H9 (cell line): ENCODE measurements at regions not wholly inside any gene's neighbourhood (a gene's known extent, or its start where the extent isn't known, plus 50 kb on each side); places are given as distances from the start of the nearest gene placed in this dataset.

Experiments used
- DNase-seq: peaks from one replicate; pipeline ENCODE4 v3.0.0-alpha.2; 2017
- H2AFZ ChIP-seq: one replicate; pipeline ENCODE4 v1.6.1; 2013; ENCODE audit warnings: mild to moderate bottlenecking, low read length, control low read depth, moderate library complexity
- H2AK5ac ChIP-seq: 2 replicates; pipeline ENCODE4 v1.6.1; 2013; ENCODE audit warnings: low read length, control low read depth, mixed read lengths; ENCODE audit not compliant: insufficient read length
- H2BK120ac ChIP-seq: one replicate; pipeline ENCODE4 v1.6.1; 2013; ENCODE audit warnings: low read depth, mild to moderate bottlenecking, low read length, control low read depth, inconsistent platforms; ENCODE audit not compliant: poor library complexity, severe bottlenecking
- H2BK12ac ChIP-seq: 2 replicates; pipeline ENCODE4 v1.6.1; 2013; ENCODE audit warnings: low read length, control low read depth, mixed read lengths, low read depth; ENCODE audit not compliant: insufficient read length
- H2BK15ac ChIP-seq: 2 replicates; pipeline ENCODE4 v1.6.1; 2013; ENCODE audit warnings: low read depth, low read length, control low read depth
- H2BK20ac ChIP-seq: one replicate; pipeline ENCODE4 v1.6.1; 2013; ENCODE audit warnings: low read depth, mild to moderate bottlenecking, low read length, control low read depth, inconsistent platforms; ENCODE audit not compliant: poor library complexity, severe bottlenecking
- H2BK5ac ChIP-seq: 2 replicates; pipeline ENCODE4 v1.6.1; 2013; ENCODE audit warnings: low read length, control low read depth, mixed read lengths; ENCODE audit not compliant: insufficient read length
- H3K14ac ChIP-seq: 2 replicates; pipeline ENCODE4 v1.6.1; 2013; ENCODE audit warnings: low read length, control low read depth; ENCODE audit not compliant: insufficient read depth
- H3K18ac ChIP-seq: 2 replicates; pipeline ENCODE4 v1.6.1; 2013; ENCODE audit warnings: low read depth, mild to moderate bottlenecking, mixed read lengths, low read length, control low read depth; ENCODE audit not compliant: insufficient read length
- H3K23ac ChIP-seq: 2 replicates; pipeline ENCODE4 v1.6.1; 2013; ENCODE audit warnings: low read length, control low read depth, mixed read lengths, low read depth; ENCODE audit not compliant: insufficient read length
- H3K23me2 ChIP-seq: 2 replicates; pipeline ENCODE4 v1.6.1; 2013; ENCODE audit warnings: low read depth, mild to moderate bottlenecking, mixed read lengths, low read length, control low read depth; ENCODE audit not compliant: insufficient read length, poor library complexity, severe bottlenecking
- H3K27ac ChIP-seq: 2 replicates; pipeline ENCODE4 v1.5.1; 2013; ENCODE audit warnings: low read length, control low read depth, mixed read lengths, low read depth; ENCODE audit not compliant: insufficient read length
- H3K27me3 ChIP-seq: 2 replicates; pipeline ENCODE4 v1.6.1; 2013; ENCODE audit warnings: low read length, control low read depth, inconsistent platforms; ENCODE audit not compliant: insufficient read depth
- H3K4ac ChIP-seq: 2 replicates; pipeline ENCODE4 v1.6.1; 2013; ENCODE audit warnings: low read depth, mild to moderate bottlenecking, control low read depth, inconsistent platforms, low read length, moderate library complexity
- H3K4me1 ChIP-seq: 2 replicates; pipeline ENCODE4 v1.6.1; 2013; ENCODE audit warnings: low read length, control low read depth, inconsistent platforms; ENCODE audit not compliant: insufficient read depth
- H3K4me2 ChIP-seq: 2 replicates; pipeline ENCODE4 v1.6.1; 2013; ENCODE audit warnings: low read length, control low read depth, mixed read lengths; ENCODE audit not compliant: insufficient read length, insufficient read depth
- H3K56ac ChIP-seq: 2 replicates; pipeline ENCODE4 v1.6.1; 2013; ENCODE audit warnings: low read depth, mild to moderate bottlenecking, mixed read lengths, low read length, control low read depth; ENCODE audit not compliant: insufficient read length
- H3K79me1 ChIP-seq: 2 replicates; pipeline ENCODE4 v1.6.1; 2013; ENCODE audit warnings: low read depth, mild to moderate bottlenecking, moderate library complexity, low read length, control low read depth, inconsistent platforms; ENCODE audit not compliant: insufficient read depth, poor library complexity, severe bottlenecking
- H3K79me2 ChIP-seq: 2 replicates; pipeline ENCODE4 v1.6.1; 2013; ENCODE audit warnings: low read length, control low read depth, inconsistent platforms; ENCODE audit not compliant: insufficient read depth
- H3K9ac ChIP-seq: 2 replicates; pipeline ENCODE4 v1.6.1; 2013; ENCODE audit warnings: low read length, control low read depth, mixed read lengths; ENCODE audit not compliant: insufficient read length; ENCODE audit errors: extremely low read depth
- H3K9me3 ChIP-seq: one replicate; pipeline ENCODE4 v1.6.1; 2013; ENCODE audit warnings: low read depth, low read length, inconsistent platforms; ENCODE audit not compliant: control insufficient read depth
- H3T11ph ChIP-seq: one replicate; pipeline ENCODE4 v1.6.1; 2013; ENCODE audit warnings: mild to moderate bottlenecking, low read length, control low read depth, inconsistent platforms
- H4K20me1 ChIP-seq: one replicate; pipeline ENCODE4 v1.6.1; 2013; ENCODE audit not compliant: control insufficient read depth, insufficient read length, insufficient read depth
- H4K5ac ChIP-seq: 2 replicates; pipeline ENCODE4 v1.6.1; 2013; ENCODE audit warnings: low read depth, mild to moderate bottlenecking, mixed read lengths, low read length, control low read depth; ENCODE audit not compliant: insufficient read length
- H4K8ac ChIP-seq: replicated peaks from 2 replicates; pipeline ENCODE4 v1.6.1; 2013; ENCODE audit warnings: low read length, control low read depth, mixed read lengths, low read depth; ENCODE audit not compliant: insufficient read length
- H4K91ac ChIP-seq: 2 replicates; pipeline ENCODE4 v1.6.1; 2013; ENCODE audit warnings: low read depth, mild to moderate bottlenecking, moderate library complexity, mixed read lengths, low read length, control low read depth; ENCODE audit not compliant: insufficient read length
- H3K27ac Mint-ChIP-seq, 3 experiments: 2 replicates in 2 of 3; 3 replicates in 1 of 3; pipeline ENCODE4 v1.8.0; 2020 to 2021; ENCODE audit warnings: mixed read lengths in 3 of 3, mild to moderate bottlenecking in 1 of 3, moderate library complexity in 1 of 3
- H3K27me3 Mint-ChIP-seq: 2 replicates; pipeline ENCODE4 v1.8.0; 2021; ENCODE audit warnings: low read depth, mild to moderate bottlenecking, moderate library complexity, mixed read lengths
- H3K36me3 Mint-ChIP-seq, 3 experiments: 2 replicates in 2 of 3; 3 replicates in 1 of 3; pipeline ENCODE4 v1.8.0; 2020 to 2021; ENCODE audit warnings: low read depth in 3 of 3, mixed read lengths in 3 of 3; ENCODE audit not compliant: insufficient read depth in 1 of 3
- H3K4me1 Mint-ChIP-seq, 2 experiments: 2 replicates each; pipeline ENCODE4 v1.8.0; 2020; ENCODE audit warnings: mixed read lengths in 2 of 2
- H3K4me3 Mint-ChIP-seq, 2 experiments: 2 replicates in 1 of 2; 3 replicates in 1 of 2; pipeline ENCODE4 v1.8.0; 2020 to 2021; ENCODE audit warnings: mild to moderate bottlenecking in 2 of 2, mixed read lengths in 2 of 2, moderate library complexity in 1 of 2
- H3K9me3 Mint-ChIP-seq, 2 experiments: 2 replicates in 1 of 2; 3 replicates in 1 of 2; pipeline ENCODE4 v1.8.0; 2020; ENCODE audit warnings: mild to moderate bottlenecking in 2 of 2, mixed read lengths in 2 of 2, moderate library complexity in 1 of 2
- TF ChIP-seq, protein P1 (sequence below): fragments of 200-600 bp; sonication (generic); conservative IDR thresholded peaks from 3 replicates; pipeline ENCODE4 v1.8.0; 2021; ENCODE audit warnings: antibody characterized with exemption, mild to moderate bottlenecking

- peaks cover 0 to 14% (median 2%) of the 10 kb centered on the region in 3 experiments; a peak in 4 of 7 replicates for H3K36me3 Mint-ChIP-seq
- Histone ChIP-seq H3K18ac (no peak overlapping the region), H2BK15ac (no peak overlapping the region), H3T11ph (no peak overlapping the region), H2BK5ac (no peak overlapping the region), H2AFZ (no peak overlapping the region), H3K56ac (no peak overlapping the region), H4K8ac (no peak overlapping the region), H2AK5ac (no peak overlapping the region), H3K14ac (no peak overlapping the region), H3K23ac (no peak overlapping the region), H4K20me1 (no peaks in the 10 kb centered on the region), H3K79me1 (no peaks in the 10 kb centered on the region), H3K9me3 (peaks cover 61% of the 10 kb centered on the region), H4K5ac (no peak overlapping the region), H2BK20ac (no peak overlapping the region), H3K23me2 (no peaks in the 10 kb centered on the region), H2BK12ac (no peak overlapping the region), H3K27ac (no peak overlapping the region), H3K79me2 (no peaks in the 10 kb centered on the region), H3K4ac (no peak overlapping the region), H4K91ac (no peak overlapping the region), H3K27me3 (no peaks in the 10 kb centered on the region), H3K4me1 (no peaks in the 10 kb centered on the region), H3K4me2 (no peak overlapping the region), H3K9ac (no peak overlapping the region), H2BK120ac (no peak overlapping the region)
- TF ChIP-seq, protein P1, sequence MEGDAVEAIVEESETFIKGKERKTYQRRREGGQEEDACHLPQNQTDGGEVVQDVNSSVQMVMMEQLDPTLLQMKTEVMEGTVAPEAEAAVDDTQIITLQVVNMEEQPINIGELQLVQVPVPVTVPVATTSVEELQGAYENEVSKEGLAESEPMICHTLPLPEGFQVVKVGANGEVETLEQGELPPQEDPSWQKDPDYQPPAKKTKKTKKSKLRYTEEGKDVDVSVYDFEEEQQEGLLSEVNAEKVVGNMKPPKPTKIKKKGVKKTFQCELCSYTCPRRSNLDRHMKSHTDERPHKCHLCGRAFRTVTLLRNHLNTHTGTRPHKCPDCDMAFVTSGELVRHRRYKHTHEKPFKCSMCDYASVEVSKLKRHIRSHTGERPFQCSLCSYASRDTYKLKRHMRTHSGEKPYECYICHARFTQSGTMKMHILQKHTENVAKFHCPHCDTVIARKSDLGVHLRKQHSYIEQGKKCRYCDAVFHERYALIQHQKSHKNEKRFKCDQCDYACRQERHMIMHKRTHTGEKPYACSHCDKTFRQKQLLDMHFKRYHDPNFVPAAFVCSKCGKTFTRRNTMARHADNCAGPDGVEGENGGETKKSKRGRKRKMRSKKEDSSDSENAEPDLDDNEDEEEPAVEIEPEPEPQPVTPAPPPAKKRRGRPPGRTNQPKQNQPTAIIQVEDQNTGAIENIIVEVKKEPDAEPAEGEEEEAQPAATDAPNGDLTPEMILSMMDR, result no peak
- H3K27ac Mint-ChIP-seq, result no peak overlapping the region
- H3K9me3 Mint-ChIP-seq, result peaks cover 74 to 87% of the 10 kb centered on the region in 2 experiments
- H3K4me1 Mint-ChIP-seq, result no peaks in the 10 kb centered on the region
- no peak overlapping the region for H3K4me3 Mint-ChIP-seq
- no peaks in the 10 kb centered on the region for H3K27me3 Mint-ChIP-seq
- no peak for DNase-seq
These were observed 1294.7 kb downstream of the TMEM121 start for GRCh38 chr14:106821119-106821518.
